HG02678 (cell line): ENCODE measurements at regions not wholly inside any gene's neighbourhood (a gene's known extent, or its start where the extent isn't known, plus 50 kb on each side); places are given as distances from the start of the nearest gene placed in this dataset.
A peak's percentile ranks its signal among the peaks of the same experiment; 100 is the strongest.
"Not testable (repeated sequence)": the region's sequence is repeated elsewhere in the genome, so short reads cannot be mapped to it uniquely, and the experiment has no call there.

ENCODE experiments used
- ATAC-seq: cut with Tn5 transposase; IDR thresholded peaks from one replicate; pipeline ENCODE4 v1.9.1; 2021; ENCODE audit warnings: mild to moderate bottlenecking, moderate library complexity; ENCODE audit not compliant: unreplicated experiment

- ATAC-seq = peak; percentile 82
These were observed 186.8 kb downstream of the TMA16 start for GRCh38 chr4:163681208-163681821.

GRCh38 chr4:163688856-163689255, 194.4 kb downstream of the TMA16 start:
- ATAC-seq = no peak

- ATAC-seq = no peak
These were observed 198.7 kb downstream of the TMA16 start for GRCh38 chr4:163693211-163693610.

- ATAC-seq = no peak
These were observed 199.3 kb downstream of the TMA16 start for GRCh38 chr4:163693776-163694175.

- no peak for ATAC-seq
These were observed 199.9 kb downstream of the TMA16 start for GRCh38 chr4:163694385-163694784.

GRCh38 chr4:163697121-163697520, 202.6 kb downstream of the TMA16 start:
- ATAC-seq = no peak

- not testable (repeated sequence) for ATAC-seq
These were observed 205.9 kb downstream of the TMA16 start for GRCh38 chr4:163700383-163700782.

GRCh38 chr4:163701916-163702315, 207.4 kb downstream of the TMA16 start:
- ATAC-seq = peak; percentile 79

- no peak for ATAC-seq
These were observed 208.2 kb downstream of the TMA16 start for GRCh38 chr4:163702736-163703135.

- no peak for ATAC-seq
These were observed 208.8 kb downstream of the TMA16 start for GRCh38 chr4:163703251-163703650.

- ATAC-seq = no peak
These were observed 213.4 kb downstream of the TMA16 start for GRCh38 chr4:163707873-163708272.

- no peak for ATAC-seq
These were observed 215.1 kb downstream of the TMA16 start for GRCh38 chr4:163709601-163710000.

GRCh38 chr4:163710158-163710557, 215.7 kb downstream of the TMA16 start:
- ATAC-seq = no peak

GRCh38 chr4:163724495-163724894, 230.0 kb downstream of the TMA16 start:
- not testable (repeated sequence) for ATAC-seq

GRCh38 chr4:163726641-163727040, 232.2 kb downstream of the TMA16 start:
- ATAC-seq = no peak

- ATAC-seq = no peak
These were observed 236.6 kb downstream of the TMA16 start for GRCh38 chr4:163731071-163731470.

GRCh38 chr4:163732473-163732872, 238.0 kb downstream of the TMA16 start:
- no peak for ATAC-seq

- ATAC-seq = no peak
These were observed 242.4 kb downstream of the TMA16 start for GRCh38 chr4:163736876-163737275.

GRCh38 chr4:163737846-163738245, 243.4 kb downstream of the TMA16 start:
- ATAC-seq = not testable (repeated sequence)

GRCh38 chr4:163738521-163738920, 244.0 kb downstream of the TMA16 start:
- ATAC-seq = no peak

- peak; percentile 97 for ATAC-seq
These were observed 250.4 kb downstream of the TMA16 start for GRCh38 chr4:163744861-163745260.

- no peak for ATAC-seq
These were observed 252.8 kb downstream of the TMA16 start for GRCh38 chr4:163747293-163747692.

- ATAC-seq = no peak
These were observed 253.4 kb downstream of the TMA16 start for GRCh38 chr4:163747886-163748285.
